Neural crest cell (in vitro differentiated cells): ENCODE measurements at regions not wholly inside any gene's neighbourhood (a gene's known extent, or its start where the extent isn't known, plus 50 kb on each side); places are given as distances from the start of the nearest gene placed in this dataset.

Experiments used
- DNase-seq: peaks from one replicate; pipeline ENCODE4 v3.0.0; 2021; ENCODE audit warnings: low read depth, mixed read lengths, low spot score
- H3K27ac Mint-ChIP-seq: one replicate; pipeline ENCODE4 v1.8.0; 2021; ENCODE audit warnings: mild to moderate bottlenecking, mixed read lengths; ENCODE audit not compliant: unreplicated experiment
- H3K27me3 Mint-ChIP-seq: 2 replicates; pipeline ENCODE4 v1.8.0; 2021; ENCODE audit warnings: low read depth, mild to moderate bottlenecking, mixed read lengths
- H3K36me3 Mint-ChIP-seq: 2 replicates; pipeline ENCODE4 v1.8.0; 2021; ENCODE audit warnings: low read depth, mild to moderate bottlenecking, mixed read lengths
- H3K4me1 Mint-ChIP-seq: 2 replicates; pipeline ENCODE4 v1.8.0; 2021; ENCODE audit warnings: mixed read lengths
- H3K4me3 Mint-ChIP-seq: one replicate; pipeline ENCODE4 v1.8.0; 2021; ENCODE audit warnings: mild to moderate bottlenecking, mixed read lengths
- H3K9me3 Mint-ChIP-seq: 2 replicates; pipeline ENCODE4 v1.8.0; 2021; ENCODE audit warnings: mixed read lengths
- CTCF ChIP-seq: fragments of 200-600 bp; sonication (generic); conservative IDR thresholded peaks from 2 replicates; pipeline ENCODE4 v1.5.0; 2021; ENCODE audit warnings: antibody characterized with exemption, mild to moderate bottlenecking

DNA sequence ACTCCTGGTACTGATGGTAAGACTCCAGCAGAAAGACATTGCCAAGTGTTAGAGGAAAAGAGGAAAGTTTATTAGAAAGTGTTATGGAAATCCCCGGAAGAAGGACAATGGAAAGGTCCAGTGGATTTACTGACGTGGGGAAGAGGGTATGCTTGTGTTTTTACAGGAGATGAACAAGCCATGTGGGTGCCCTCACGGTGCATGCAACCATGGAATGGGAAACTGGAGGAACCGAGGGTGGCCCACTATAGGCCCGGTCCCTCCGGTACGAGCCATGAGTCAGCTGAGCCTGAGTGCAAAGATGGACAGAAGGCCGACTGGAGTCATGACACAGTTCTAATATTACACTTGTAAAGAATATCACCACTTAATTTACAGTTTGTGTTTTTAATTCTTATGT lies 123.3 kb upstream of the ZCCHC13 start:
- H3K27me3 Mint-ChIP-seq: peaks cover 3% of the 10 kb centered on the region
- no peak for DNase-seq
- no peaks in the 10 kb centered on the region for H3K9me3 Mint-ChIP-seq
- no peaks in the 10 kb centered on the region for H3K36me3 Mint-ChIP-seq
- no peak for TF ChIP-seq CTCF
- no peak overlapping the region for H3K27ac Mint-ChIP-seq
- peaks cover 6% of the 10 kb centered on the region for H3K4me1 Mint-ChIP-seq
- no peak overlapping the region for H3K4me3 Mint-ChIP-seq

GRCh38 chrX:74179990-74180389 lies 124.0 kb upstream of the ZCCHC13 start:
- no peak for TF ChIP-seq CTCF
- Mint-ChIP-seq H3K27ac (no peak overlapping the region), H3K4me3 (no peak overlapping the region), H3K36me3 (peaks cover 7% of the 10 kb centered on the region), H3K9me3 (peaks cover 3% of the 10 kb centered on the region), H3K4me1 (peaks cover 6% of the 10 kb centered on the region), H3K27me3 (peaks cover 3% of the 10 kb centered on the region)
- no peak for DNase-seq

DNA sequence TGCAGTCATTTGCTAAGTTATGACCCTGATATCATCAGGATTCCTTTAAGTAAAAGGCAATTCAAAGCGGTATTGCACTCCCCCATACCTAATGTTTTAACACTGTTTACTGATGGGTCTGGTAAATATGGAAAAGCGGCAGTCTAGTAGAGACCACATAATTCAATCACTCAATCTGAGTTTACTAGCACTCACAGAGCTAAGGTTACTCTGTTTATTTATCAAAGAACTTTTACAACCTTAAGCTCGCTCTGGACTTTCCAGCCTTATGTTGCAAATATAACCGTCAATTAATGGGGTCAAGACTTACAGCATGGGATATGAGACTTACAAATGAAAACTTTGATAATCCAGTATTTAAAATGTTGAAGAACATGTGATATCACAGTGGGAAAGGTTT lies 124.5 kb upstream of the ZCCHC13 start:
- no peak overlapping the region for H3K4me3 Mint-ChIP-seq
- H3K27ac Mint-ChIP-seq: no peak overlapping the region
- no peak for TF ChIP-seq CTCF

DNA sequence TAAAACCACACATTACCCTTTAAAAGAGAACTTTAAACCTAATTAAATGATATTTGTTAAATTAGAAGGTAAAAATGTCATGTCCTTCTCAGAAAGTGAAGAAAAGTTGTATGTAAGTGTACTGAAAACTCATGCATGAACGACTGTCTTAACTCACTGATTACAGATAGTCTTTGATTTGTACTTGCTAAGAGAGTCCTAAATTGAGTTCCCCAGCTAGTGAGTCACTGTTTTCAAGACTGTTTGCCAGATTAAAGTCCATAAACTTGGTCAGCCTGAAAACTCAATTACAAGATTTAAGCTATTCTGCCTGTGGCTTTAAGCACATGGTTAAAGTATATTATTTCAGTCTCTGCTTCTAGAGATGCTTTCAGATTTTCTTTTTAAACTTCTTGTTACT lies 124.9 kb upstream of the ZCCHC13 start:
- DNase-seq: no peak
- Mint-ChIP-seq H3K4me1 (peaks cover 6% of the 10 kb centered on the region), H3K36me3 (peaks cover 11% of the 10 kb centered on the region), H3K9me3 (peaks cover 7% of the 10 kb centered on the region), H3K27me3 (peaks cover 3% of the 10 kb centered on the region), H3K4me3 (no peak overlapping the region), H3K27ac (no peak overlapping the region)
- no peak for TF ChIP-seq CTCF

More for the DNA sequence above, 124.5 kb upstream of the ZCCHC13 start:
- peaks cover 6% of the 10 kb centered on the region for H3K4me1 Mint-ChIP-seq
- DNase-seq: no peak
- H3K36me3 Mint-ChIP-seq: peaks cover 9% of the 10 kb centered on the region
- H3K27me3 Mint-ChIP-seq: peaks cover 3% of the 10 kb centered on the region
- H3K9me3 Mint-ChIP-seq: peaks cover 5% of the 10 kb centered on the region

GRCh38 chrX:74178536-74178935 lies 125.4 kb upstream of the ZCCHC13 start:
- TF ChIP-seq CTCF: no peak
- peaks cover 11% of the 10 kb centered on the region for H3K36me3 Mint-ChIP-seq
- H3K9me3 Mint-ChIP-seq: peaks cover 7% of the 10 kb centered on the region
- no peak overlapping the region for H3K4me3 Mint-ChIP-seq
- H3K27ac Mint-ChIP-seq: no peak overlapping the region
- H3K27me3 Mint-ChIP-seq: peaks cover 3% of the 10 kb centered on the region
- DNase-seq: no peak
- peaks cover 6% of the 10 kb centered on the region for H3K4me1 Mint-ChIP-seq

GRCh38 chrX:74171465-74171864 lies 132.5 kb upstream of the ZCCHC13 start:
- H3K27me3 Mint-ChIP-seq: no peaks in the 10 kb centered on the region
- no peak for TF ChIP-seq CTCF
- H3K36me3 Mint-ChIP-seq: peaks cover 31% of the 10 kb centered on the region
- H3K27ac Mint-ChIP-seq: no peak overlapping the region
- DNase-seq: no peak
- H3K4me3 Mint-ChIP-seq: no peak overlapping the region
- H3K9me3 Mint-ChIP-seq: peaks cover 25% of the 10 kb centered on the region
- no peaks in the 10 kb centered on the region for H3K4me1 Mint-ChIP-seq
